ENCODE measurements at regions not wholly inside any gene's neighbourhood (a gene's known extent, or its start where the extent isn't known, plus 50 kb on each side); places are given as distances from the start of the nearest gene placed in this dataset.

GRCh38 chr4:149055624-149056023 lies 613.4 kb upstream of the NR3C2 start:
- H3K36me3 ChIP-seq (ENCODE audit: low read length) = no peaks in the 10 kb centered on the region
- H3K79me2 ChIP-seq (ENCODE audit: insufficient read depth, low read length) = no peaks in the 10 kb centered on the region
- no peak overlapping the region for H3K9ac ChIP-seq (ENCODE audit: low read length)
- TF ChIP-seq CTCF (IDR thresholded peaks at IDR 0.05; ENCODE audit: insufficient read depth, low read length, poor library complexity, severe bottlenecking) (no peak), EZH2phosphoT487 (conservative IDR thresholded peaks at IDR 0.05; ENCODE audit: low read length) (no peak)
- no peaks in the 10 kb centered on the region for H3F3A ChIP-seq (ENCODE audit: insufficient read depth)
- H3K4me3 ChIP-seq (ENCODE audit: insufficient read depth, low read length, poor library complexity, severe bottlenecking) = no peak overlapping the region
- H4K20me1 ChIP-seq (ENCODE audit: low read depth, low read length) = no peaks in the 10 kb centered on the region
- no peaks in the 10 kb centered on the region for H3K9me3 ChIP-seq (ENCODE audit: insufficient read depth, low read length)
- H3K4me2 ChIP-seq (ENCODE audit: low read depth, low read length, poor library complexity, severe bottlenecking) = no peak overlapping the region
- no peak overlapping the region for H3K27ac ChIP-seq (ENCODE audit: low read depth, low read length)
- no peaks in the 10 kb centered on the region for H3K27me3 ChIP-seq (ENCODE audit: low read length)
- no peaks in the 10 kb centered on the region for H3K9me2 ChIP-seq (replicated peaks; ENCODE audit: insufficient read depth, low read length)
- no peak overlapping the region for H2AFZ ChIP-seq (ENCODE audit: low read depth, low read length, severe bottlenecking)

- Histone ChIP-seq H4K20me1 (ENCODE audit: low read depth, low read length) (no peaks in the 10 kb centered on the region), H2AFZ (ENCODE audit: low read depth, low read length, severe bottlenecking) (no peak overlapping the region), H3K9me3 (ENCODE audit: insufficient read depth, low read length) (no peaks in the 10 kb centered on the region), H3K4me2 (ENCODE audit: low read depth, low read length, poor library complexity, severe bottlenecking) (no peak overlapping the region), H3K36me3 (ENCODE audit: low read length) (no peaks in the 10 kb centered on the region), H3K9ac (ENCODE audit: low read length) (no peak overlapping the region), H3K27ac (ENCODE audit: low read depth, low read length) (no peak overlapping the region), H3K27me3 (ENCODE audit: low read length) (no peaks in the 10 kb centered on the region), H3K4me3 (ENCODE audit: insufficient read depth, low read length, poor library complexity, severe bottlenecking) (no peak overlapping the region), H3K79me2 (ENCODE audit: insufficient read depth, low read length) (no peaks in the 10 kb centered on the region), H3K9me2 (replicated peaks; ENCODE audit: insufficient read depth, low read length) (no peaks in the 10 kb centered on the region), H3F3A (ENCODE audit: insufficient read depth) (no peaks in the 10 kb centered on the region)
- TF ChIP-seq EZH2phosphoT487 (conservative IDR thresholded peaks at IDR 0.05; ENCODE audit: low read length) (no peak), CTCF (IDR thresholded peaks at IDR 0.05; ENCODE audit: insufficient read depth, low read length, poor library complexity, severe bottlenecking) (no peak)
Measured at GRCh38 chr4:149050840-149051239, 608.6 kb upstream of the NR3C2 start.

- H3K79me2 ChIP-seq (ENCODE audit: insufficient read depth, low read length) = no peaks in the 10 kb centered on the region
- no peak overlapping the region for H2AFZ ChIP-seq (ENCODE audit: low read depth, low read length, severe bottlenecking)
- H3F3A ChIP-seq (ENCODE audit: insufficient read depth) = no peaks in the 10 kb centered on the region
- no peaks in the 10 kb centered on the region for H3K36me3 ChIP-seq (ENCODE audit: low read length)
- H4K20me1 ChIP-seq (ENCODE audit: low read depth, low read length) = no peaks in the 10 kb centered on the region
- H3K9me3 ChIP-seq (ENCODE audit: insufficient read depth, low read length) = no peaks in the 10 kb centered on the region
- no peak overlapping the region for H3K9ac ChIP-seq (ENCODE audit: low read length)
- H3K4me3 ChIP-seq (ENCODE audit: insufficient read depth, low read length, poor library complexity, severe bottlenecking) = no peak overlapping the region
- H3K9me2 ChIP-seq (replicated peaks; ENCODE audit: insufficient read depth, low read length) = no peaks in the 10 kb centered on the region
- H3K27me3 ChIP-seq (ENCODE audit: low read length) = no peaks in the 10 kb centered on the region
- TF ChIP-seq EZH2phosphoT487 (conservative IDR thresholded peaks at IDR 0.05; ENCODE audit: low read length) = no peak
- H3K27ac ChIP-seq (ENCODE audit: low read depth, low read length) = no peak overlapping the region
- no peak overlapping the region for H3K4me2 ChIP-seq (ENCODE audit: low read depth, low read length, poor library complexity, severe bottlenecking)
Measured at GRCh38 chr4:149048451-149049143, 606.4 kb upstream of the NR3C2 start.

- Histone ChIP-seq H4K20me1 (ENCODE audit: low read depth, low read length) (no peaks in the 10 kb centered on the region), H3K79me2 (ENCODE audit: insufficient read depth, low read length) (no peaks in the 10 kb centered on the region), H3K9me3 (ENCODE audit: insufficient read depth, low read length) (no peaks in the 10 kb centered on the region), H3K9ac (ENCODE audit: low read length) (no peak overlapping the region), H3K9me2 (replicated peaks; ENCODE audit: insufficient read depth, low read length) (no peaks in the 10 kb centered on the region), H3F3A (ENCODE audit: insufficient read depth) (no peaks in the 10 kb centered on the region), H2AFZ (ENCODE audit: low read depth, low read length, severe bottlenecking) (no peak overlapping the region), H3K27me3 (ENCODE audit: low read length) (no peaks in the 10 kb centered on the region), H3K4me3 (ENCODE audit: insufficient read depth, low read length, poor library complexity, severe bottlenecking) (no peak overlapping the region), H3K4me2 (ENCODE audit: low read depth, low read length, poor library complexity, severe bottlenecking) (no peak overlapping the region), H3K27ac (ENCODE audit: low read depth, low read length) (no peak overlapping the region), H3K36me3 (ENCODE audit: low read length) (no peaks in the 10 kb centered on the region)
- TF ChIP-seq CTCF (IDR thresholded peaks at IDR 0.05; ENCODE audit: insufficient read depth, low read length, poor library complexity, severe bottlenecking) = no peak
- TF ChIP-seq EZH2phosphoT487 (conservative IDR thresholded peaks at IDR 0.05; ENCODE audit: low read length) = no peak
Measured at GRCh38 chr4:149047368-149047767, 605.2 kb upstream of the NR3C2 start.
